ENCODE measurements at regions not wholly inside any gene's neighbourhood (a gene's known extent, or its start where the extent isn't known, plus 50 kb on each side); places are given as distances from the start of the nearest gene placed in this dataset.

GRCh38 chr10:61289813-61290212 is 163.4 kb downstream of the TMEM26 start:
- TF ChIP-seq CTCF (IDR thresholded peaks at IDR 0.05) (no peak), POLR2A (IDR thresholded peaks at IDR 0.05) (no peak), POLR2AphosphoS5 (IDR thresholded peaks at IDR 0.05) (no peak), EP300 (IDR thresholded peaks at IDR 0.05) (no peak)
- DNase-seq (no peak), ATAC-seq (ENCODE audit: low FRiP score in 2 of 2) (no peak)
- H3K27ac ChIP-seq: no peak overlapping the region
- peaks cover 0 to 5% (median 2%) of the 10 kb centered on the region in 4 donors for H3K4me1 ChIP-seq
- H3K4me3 ChIP-seq: no peak overlapping the region
- no peaks in the 10 kb centered on the region for H3K27me3 ChIP-seq
- no peaks in the 10 kb centered on the region for H3K36me3 ChIP-seq
- no peaks in the 10 kb centered on the region for H3K9me3 ChIP-seq
- WGBS, 2 donors: 88 to 93% methylated on average over 2 of the region's 2 CpGs

DNA sequence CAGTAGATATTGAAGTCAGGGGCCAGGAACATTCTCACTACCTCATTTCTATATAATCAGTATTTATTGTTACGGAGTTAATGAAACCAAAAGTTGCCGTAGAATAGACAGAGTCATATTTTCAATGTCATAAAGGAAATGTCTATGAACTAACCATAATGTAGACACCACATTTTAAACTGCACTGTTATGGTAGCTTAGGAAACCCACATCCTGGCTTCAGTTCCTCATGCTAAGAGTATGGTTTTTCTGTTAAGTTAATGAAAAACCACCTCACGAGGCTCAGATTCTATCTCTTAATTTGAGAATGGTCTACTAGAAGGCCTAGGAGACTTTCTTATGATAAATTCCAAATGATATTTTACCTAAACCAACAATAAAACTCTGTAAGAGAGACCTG is 166.5 kb downstream of the TMEM26 start:
- Histone ChIP-seq H3K27ac (no peak overlapping the region), H3K27me3 (no peaks in the 10 kb centered on the region), H3K36me3 (no peaks in the 10 kb centered on the region), H3K4me1 (peaks cover 7 to 12% (median 9%) of the 10 kb centered on the region in 4 donors), H3K4me3 (no peak overlapping the region), H3K9me3 (no peaks in the 10 kb centered on the region)
- 69 to 75% methylated on average over 3 of the region's 3 CpGs for WGBS, 2 donors
- no peak for ATAC-seq (ENCODE audit: low FRiP score in 2 of 2)
- no peak for TF ChIP-seq EP300 (IDR thresholded peaks at IDR 0.05)
- no peak for TF ChIP-seq POLR2AphosphoS5 (IDR thresholded peaks at IDR 0.05)
- no peak for TF ChIP-seq CTCF (IDR thresholded peaks at IDR 0.05)
- TF ChIP-seq POLR2A (IDR thresholded peaks at IDR 0.05): no peak
- no peak for DNase-seq

- ATAC-seq (ENCODE audit: low FRiP score in 2 of 2): no peak
- Histone ChIP-seq H3K9me3 (no peaks in the 10 kb centered on the region), H3K36me3 (no peaks in the 10 kb centered on the region), H3K4me1 (peaks cover 7 to 12% (median 9%) of the 10 kb centered on the region in 4 donors), H3K4me3 (no peak overlapping the region), H3K27ac (no peak overlapping the region), H3K27me3 (no peaks in the 10 kb centered on the region)
- WGBS, 2 donors: 66% methylated on average over 6 of the region's 6 CpGs
- DNase-seq: no peak
- no peak for TF ChIP-seq EP300 (IDR thresholded peaks at IDR 0.05)
- no peak for TF ChIP-seq POLR2A (IDR thresholded peaks at IDR 0.05)
- TF ChIP-seq CTCF (IDR thresholded peaks at IDR 0.05): no peak
- TF ChIP-seq POLR2AphosphoS5 (IDR thresholded peaks at IDR 0.05): no peak
Measured at GRCh38 chr10:61285749-61286148, 167.4 kb downstream of the TMEM26 start.

DNA sequence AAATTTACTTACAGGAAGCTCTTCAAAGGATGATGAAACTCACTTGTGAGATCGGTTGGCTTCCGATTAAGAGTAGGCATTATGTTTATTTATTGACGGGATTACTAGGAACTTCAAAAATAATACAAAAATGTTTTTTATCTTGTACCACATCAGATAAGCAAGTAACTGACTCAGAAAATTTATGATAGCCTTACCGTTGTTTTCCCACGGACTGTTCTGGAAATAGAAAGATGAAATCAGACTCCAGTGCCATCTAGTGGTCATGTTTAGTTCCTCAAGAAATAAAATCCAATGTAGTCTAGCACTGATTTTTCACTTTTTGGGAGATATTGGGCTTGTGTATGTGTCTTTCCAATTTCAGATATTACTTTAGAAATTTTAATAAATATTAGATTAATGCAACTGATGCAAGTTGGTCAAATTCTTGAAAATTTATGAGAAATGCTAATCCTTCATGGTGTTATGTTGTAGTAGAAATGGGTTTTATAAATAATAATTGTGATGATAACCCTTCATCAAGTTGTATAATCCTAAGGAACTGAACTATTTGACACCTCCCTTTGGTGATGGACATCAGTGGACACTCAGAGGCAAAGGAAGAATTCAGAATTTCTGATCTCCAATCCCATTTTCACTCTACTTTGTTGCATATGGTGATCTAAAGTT is 168.8 kb downstream of the TMEM26 start:
- TF ChIP-seq CTCF (IDR thresholded peaks at IDR 0.05): peak; percentile 20 to 70 (median 65)
- no peak for TF ChIP-seq POLR2A (IDR thresholded peaks at IDR 0.05)
- H3K4me1 ChIP-seq: peaks cover 7 to 12% (median 9%) of the 10 kb centered on the region in 4 donors
- 1 to 4% methylated on average over 5 of the region's 5 CpGs for WGBS, 2 donors
- no peak for DNase-seq
- peak overlapping the region in 2 of 4 donors; percentile 50 to 55 for H3K27ac ChIP-seq
- H3K4me3 ChIP-seq: peak overlapping the region in 1 of 4 donors; percentile 6
- H3K9me3 ChIP-seq: no peaks in the 10 kb centered on the region
- H3K36me3 ChIP-seq: no peaks in the 10 kb centered on the region
- peak in 1 of 2 donors; percentile 82 for ATAC-seq (ENCODE audit: low FRiP score in 2 of 2)
- no peaks in the 10 kb centered on the region for H3K27me3 ChIP-seq
